HL-60 (cell line): ENCODE measurements at regions not wholly inside any gene's neighbourhood (a gene's known extent, or its start where the extent isn't known, plus 50 kb on each side); places are given as distances from the start of the nearest gene placed in this dataset.

ENCODE experiments used
- GABPA ChIP-seq: IDR thresholded peaks from 2 replicates; pipeline ENCODE4 v1.6.1; 2012; ENCODE audit warnings: low read depth
- POLR2AphosphoS5 ChIP-seq: IDR thresholded peaks from 2 replicates; pipeline ENCODE4 v1.6.1; 2012; ENCODE audit warnings: low read depth
- REST ChIP-seq: IDR thresholded peaks from 2 replicates; pipeline ENCODE4 v1.6.1; 2012; ENCODE audit warnings: low read depth; ENCODE audit not compliant: insufficient replicate concordance
- SPI1 ChIP-seq: IDR thresholded peaks from 2 replicates; pipeline ENCODE4 v1.6.1; 2012; ENCODE audit warnings: low read depth, mild to moderate bottlenecking, borderline replicate concordance
- TF ChIP-seq, protein P1 (sequence below): IDR thresholded peaks from one replicate; pipeline ENCODE4 v1.5.1; 2011; ENCODE audit warnings: low read length, control low read depth, inconsistent platforms; ENCODE audit not compliant: insufficient read depth

GRCh38 chr9:2478421-2478820 is 143.2 kb upstream of the VLDLR start:
- no peak for TF ChIP-seq POLR2AphosphoS5
- TF ChIP-seq, protein P1, sequence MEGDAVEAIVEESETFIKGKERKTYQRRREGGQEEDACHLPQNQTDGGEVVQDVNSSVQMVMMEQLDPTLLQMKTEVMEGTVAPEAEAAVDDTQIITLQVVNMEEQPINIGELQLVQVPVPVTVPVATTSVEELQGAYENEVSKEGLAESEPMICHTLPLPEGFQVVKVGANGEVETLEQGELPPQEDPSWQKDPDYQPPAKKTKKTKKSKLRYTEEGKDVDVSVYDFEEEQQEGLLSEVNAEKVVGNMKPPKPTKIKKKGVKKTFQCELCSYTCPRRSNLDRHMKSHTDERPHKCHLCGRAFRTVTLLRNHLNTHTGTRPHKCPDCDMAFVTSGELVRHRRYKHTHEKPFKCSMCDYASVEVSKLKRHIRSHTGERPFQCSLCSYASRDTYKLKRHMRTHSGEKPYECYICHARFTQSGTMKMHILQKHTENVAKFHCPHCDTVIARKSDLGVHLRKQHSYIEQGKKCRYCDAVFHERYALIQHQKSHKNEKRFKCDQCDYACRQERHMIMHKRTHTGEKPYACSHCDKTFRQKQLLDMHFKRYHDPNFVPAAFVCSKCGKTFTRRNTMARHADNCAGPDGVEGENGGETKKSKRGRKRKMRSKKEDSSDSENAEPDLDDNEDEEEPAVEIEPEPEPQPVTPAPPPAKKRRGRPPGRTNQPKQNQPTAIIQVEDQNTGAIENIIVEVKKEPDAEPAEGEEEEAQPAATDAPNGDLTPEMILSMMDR, result no peak
- no peak for TF ChIP-seq REST
- TF ChIP-seq GABPA, result no peak
- no peak for TF ChIP-seq SPI1
